ENCODE measurements at regions not wholly inside any gene's neighbourhood (a gene's known extent, or its start where the extent isn't known, plus 50 kb on each side); places are given as distances from the start of the nearest gene placed in this dataset.

- Mint-ChIP-seq H3K27ac (ENCODE audit: unreplicated experiment) (no peak overlapping the region), H3K4me3 (no peak overlapping the region)
Observed at GRCh38 chr4:19534159-19534558, 717.5 kb upstream of the SLIT2 start.

GRCh38 chr4:19531906-19532848, 719.5 kb upstream of the SLIT2 start:
- H3K4me3 Mint-ChIP-seq: no peak overlapping the region
- no peak for DNase-seq (ENCODE audit: low read depth, low spot score)
- no peaks in the 10 kb centered on the region for H3K27me3 Mint-ChIP-seq (ENCODE audit: low read depth)
- no peak overlapping the region for H3K27ac Mint-ChIP-seq (ENCODE audit: unreplicated experiment)
- H3K9me3 Mint-ChIP-seq: no peaks in the 10 kb centered on the region
- H3K4me1 Mint-ChIP-seq: peaks cover 17% of the 10 kb centered on the region
- no peaks in the 10 kb centered on the region for H3K36me3 Mint-ChIP-seq (ENCODE audit: low read depth)
- TF ChIP-seq, protein P1, sequence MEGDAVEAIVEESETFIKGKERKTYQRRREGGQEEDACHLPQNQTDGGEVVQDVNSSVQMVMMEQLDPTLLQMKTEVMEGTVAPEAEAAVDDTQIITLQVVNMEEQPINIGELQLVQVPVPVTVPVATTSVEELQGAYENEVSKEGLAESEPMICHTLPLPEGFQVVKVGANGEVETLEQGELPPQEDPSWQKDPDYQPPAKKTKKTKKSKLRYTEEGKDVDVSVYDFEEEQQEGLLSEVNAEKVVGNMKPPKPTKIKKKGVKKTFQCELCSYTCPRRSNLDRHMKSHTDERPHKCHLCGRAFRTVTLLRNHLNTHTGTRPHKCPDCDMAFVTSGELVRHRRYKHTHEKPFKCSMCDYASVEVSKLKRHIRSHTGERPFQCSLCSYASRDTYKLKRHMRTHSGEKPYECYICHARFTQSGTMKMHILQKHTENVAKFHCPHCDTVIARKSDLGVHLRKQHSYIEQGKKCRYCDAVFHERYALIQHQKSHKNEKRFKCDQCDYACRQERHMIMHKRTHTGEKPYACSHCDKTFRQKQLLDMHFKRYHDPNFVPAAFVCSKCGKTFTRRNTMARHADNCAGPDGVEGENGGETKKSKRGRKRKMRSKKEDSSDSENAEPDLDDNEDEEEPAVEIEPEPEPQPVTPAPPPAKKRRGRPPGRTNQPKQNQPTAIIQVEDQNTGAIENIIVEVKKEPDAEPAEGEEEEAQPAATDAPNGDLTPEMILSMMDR (conservative IDR thresholded peaks at IDR 0.05): no peak

More at GRCh38 chr4:19534159-19534558, 717.5 kb upstream of the SLIT2 start:
- H3K4me1 Mint-ChIP-seq: peaks cover 17% of the 10 kb centered on the region
- DNase-seq (ENCODE audit: low read depth, low spot score): no peak
- H3K36me3 Mint-ChIP-seq (ENCODE audit: low read depth): no peaks in the 10 kb centered on the region
- H3K9me3 Mint-ChIP-seq: no peaks in the 10 kb centered on the region
- H3K27me3 Mint-ChIP-seq (ENCODE audit: low read depth): no peaks in the 10 kb centered on the region
- TF ChIP-seq, protein P1 (conservative IDR thresholded peaks at IDR 0.05): no peak

DNA sequence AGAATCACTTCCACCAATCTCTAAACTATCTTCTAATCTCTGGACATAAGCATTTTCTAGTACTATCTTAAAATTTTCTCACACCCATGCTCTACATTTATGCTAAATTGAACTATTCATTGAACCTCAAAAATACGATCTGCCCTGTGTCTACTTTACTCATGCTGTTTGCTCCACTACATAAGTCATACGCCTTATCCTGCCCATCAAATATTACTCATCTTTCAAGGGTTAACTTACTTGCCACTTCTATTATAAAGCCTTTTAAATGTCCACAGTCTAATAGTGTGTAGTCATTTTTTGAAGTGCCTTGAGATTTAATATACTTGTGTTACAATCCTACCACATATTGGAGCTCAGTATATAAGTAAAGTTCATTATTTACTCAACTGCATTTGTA, 727.7 kb upstream of the SLIT2 start:
- Mint-ChIP-seq H3K4me1 (no peaks in the 10 kb centered on the region), H3K4me3 (no peak overlapping the region), H3K27me3 (ENCODE audit: low read depth) (no peaks in the 10 kb centered on the region), H3K9me3 (no peaks in the 10 kb centered on the region), H3K36me3 (ENCODE audit: low read depth) (no peaks in the 10 kb centered on the region), H3K27ac (ENCODE audit: unreplicated experiment) (no peak overlapping the region)
- TF ChIP-seq, protein P1 (conservative IDR thresholded peaks at IDR 0.05): no peak
- DNase-seq (ENCODE audit: low read depth, low spot score): no peak

GRCh38 chr4:19522966-19523365, 728.7 kb upstream of the SLIT2 start:
- TF ChIP-seq, protein P1 (conservative IDR thresholded peaks at IDR 0.05): no peak
- Mint-ChIP-seq H3K4me3 (no peak overlapping the region), H3K4me1 (no peaks in the 10 kb centered on the region), H3K36me3 (ENCODE audit: low read depth) (no peaks in the 10 kb centered on the region), H3K9me3 (no peaks in the 10 kb centered on the region), H3K27ac (ENCODE audit: unreplicated experiment) (no peak overlapping the region), H3K27me3 (ENCODE audit: low read depth) (no peaks in the 10 kb centered on the region)
- no peak for DNase-seq (ENCODE audit: low read depth, low spot score)

GRCh38 chr4:19520939-19521520, 730.7 kb upstream of the SLIT2 start:
- TF ChIP-seq, protein P1 (conservative IDR thresholded peaks at IDR 0.05): no peak
- no peak for DNase-seq (ENCODE audit: low read depth, low spot score)
- Mint-ChIP-seq H3K27ac (ENCODE audit: unreplicated experiment) (peak overlapping the region; percentile 14), H3K27me3 (ENCODE audit: low read depth) (no peaks in the 10 kb centered on the region), H3K9me3 (no peaks in the 10 kb centered on the region), H3K4me3 (no peak overlapping the region), H3K36me3 (ENCODE audit: low read depth) (no peaks in the 10 kb centered on the region), H3K4me1 (no peaks in the 10 kb centered on the region)
